ENCODE measurements at regions not wholly inside any gene's neighbourhood (a gene's known extent, or its start where the extent isn't known, plus 50 kb on each side); places are given as distances from the start of the nearest gene placed in this dataset.

DNA sequence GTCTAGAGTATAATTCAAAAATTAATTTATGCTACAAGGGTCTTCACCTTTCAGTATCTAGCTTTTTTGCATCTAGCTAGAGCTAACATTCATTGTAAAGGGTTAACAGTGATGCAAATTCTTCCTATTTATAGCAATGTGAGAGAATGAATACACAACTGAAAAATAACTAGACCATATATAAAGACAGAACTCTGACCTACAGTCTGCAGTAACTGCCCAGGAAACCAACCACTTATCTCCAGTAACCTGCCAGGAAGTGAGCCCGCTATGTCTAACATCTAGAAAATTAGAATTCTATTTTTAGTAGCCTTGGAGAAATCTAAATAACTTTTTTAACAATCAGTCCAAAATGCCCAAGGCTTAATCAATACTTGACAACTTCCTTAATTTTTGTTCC is 1021.9 kb downstream of the LRFN5 start:
- TF ChIP-seq CTCF (IDR thresholded peaks at IDR 0.05): no peak
- TF ChIP-seq POLR2AphosphoS5 (IDR thresholded peaks at IDR 0.05): no peak
- TF ChIP-seq POLR2A (IDR thresholded peaks at IDR 0.05; ENCODE audit: low read depth): no peak
